Hematopoietic multipotent progenitor cell treated with erythropoietin and hydrocortisone succinate and interleukin-3 and kit ligand, for 4 days (in vitro differentiated cells): ENCODE measurements at regions not wholly inside any gene's neighbourhood (a gene's known extent, or its start where the extent isn't known, plus 50 kb on each side); places are given as distances from the start of the nearest gene placed in this dataset.
"Not testable (repeated sequence)": the region's sequence is repeated elsewhere in the genome, so short reads cannot be mapped to it uniquely, and the experiment has no call there.

Source experiments
- DNase-seq: peaks from one replicate; pipeline ENCODE4 v3.0.0-alpha.2; 2015

GRCh38 chr15:98331676-98332075 is 316.7 kb upstream of the IGF1R start:
- DNase-seq: no peak

- no peak for DNase-seq
These were observed 315.1 kb upstream of the IGF1R start for GRCh38 chr15:98333251-98333650.

GRCh38 chr15:98342911-98343310 is 305.4 kb upstream of the IGF1R start:
- DNase-seq: no peak

- no peak for DNase-seq
These were observed 303.7 kb upstream of the IGF1R start for GRCh38 chr15:98344591-98344990.

- no peak for DNase-seq
These were observed 301.3 kb upstream of the IGF1R start for GRCh38 chr15:98347001-98347400.

- DNase-seq: no peak
These were observed 300.5 kb upstream of the IGF1R start for GRCh38 chr15:98347866-98348265.

- DNase-seq: no peak
These were observed 298.1 kb upstream of the IGF1R start for GRCh38 chr15:98350276-98350675.

GRCh38 chr15:98358274-98358673 is 290.1 kb upstream of the IGF1R start:
- not testable (repeated sequence) for DNase-seq

GRCh38 chr15:98358971-98359370 is 289.4 kb upstream of the IGF1R start:
- no peak for DNase-seq

GRCh38 chr15:98363416-98363815 is 284.9 kb upstream of the IGF1R start:
- no peak for DNase-seq

GRCh38 chr15:98363955-98364354 is 284.4 kb upstream of the IGF1R start:
- no peak for DNase-seq

- DNase-seq: no peak
These were observed 279.1 kb upstream of the IGF1R start for GRCh38 chr15:98369081-98369716.

GRCh38 chr15:98375513-98376340 is 272.6 kb upstream of the IGF1R start:
- DNase-seq: no peak

- DNase-seq: no peak
These were observed 267.6 kb upstream of the IGF1R start for GRCh38 chr15:98380721-98381120.

- no peak for DNase-seq
These were observed 266.9 kb upstream of the IGF1R start for GRCh38 chr15:98381446-98381845.

GRCh38 chr15:98382139-98382538 is 266.2 kb upstream of the IGF1R start:
- no peak for DNase-seq

- no peak for DNase-seq
These were observed 264.8 kb upstream of the IGF1R start for GRCh38 chr15:98383571-98383970.

GRCh38 chr15:98384328-98385029 is 263.9 kb upstream of the IGF1R start:
- DNase-seq: no peak

- no peak for DNase-seq
These were observed 262.5 kb upstream of the IGF1R start for GRCh38 chr15:98385752-98386381.

- DNase-seq: no peak
These were observed 261.8 kb upstream of the IGF1R start for GRCh38 chr15:98386561-98386960.

- DNase-seq: no peak
These were observed 260.5 kb upstream of the IGF1R start for GRCh38 chr15:98387866-98388265.

- no peak for DNase-seq
These were observed 257.3 kb upstream of the IGF1R start for GRCh38 chr15:98390946-98391530.

GRCh38 chr15:98391568-98391967 is 256.8 kb upstream of the IGF1R start:
- no peak for DNase-seq
